ENCODE measurements at regions not wholly inside any gene's neighbourhood (a gene's known extent, or its start where the extent isn't known, plus 50 kb on each side); places are given as distances from the start of the nearest gene placed in this dataset.

- DNase-seq (ENCODE audit: low read depth): no peak
These were observed 68.3 kb downstream of the CHST1 start for GRCh38 chr11:45597097-45597496.

DNA sequence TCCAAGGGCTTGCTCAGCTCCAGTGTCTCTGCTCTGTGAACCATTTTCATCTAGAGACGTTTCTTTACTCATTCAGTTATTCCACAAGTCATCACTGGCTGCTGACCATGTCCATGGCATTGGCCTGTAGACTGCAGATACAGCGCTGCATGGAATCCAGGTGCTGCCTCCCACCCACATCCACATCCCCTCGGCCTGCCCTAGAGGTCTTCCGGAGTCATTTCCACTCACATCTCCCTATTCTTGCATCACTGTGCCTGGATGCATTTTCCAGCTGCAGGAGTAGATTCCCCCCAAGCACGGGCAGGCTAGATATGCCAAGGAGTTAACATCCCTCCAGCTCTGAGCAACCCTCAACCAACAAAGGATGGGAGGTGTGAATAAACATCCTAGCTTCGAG is 68.9 kb downstream of the CHST1 start:
- DNase-seq (ENCODE audit: low read depth): no peak

DNA sequence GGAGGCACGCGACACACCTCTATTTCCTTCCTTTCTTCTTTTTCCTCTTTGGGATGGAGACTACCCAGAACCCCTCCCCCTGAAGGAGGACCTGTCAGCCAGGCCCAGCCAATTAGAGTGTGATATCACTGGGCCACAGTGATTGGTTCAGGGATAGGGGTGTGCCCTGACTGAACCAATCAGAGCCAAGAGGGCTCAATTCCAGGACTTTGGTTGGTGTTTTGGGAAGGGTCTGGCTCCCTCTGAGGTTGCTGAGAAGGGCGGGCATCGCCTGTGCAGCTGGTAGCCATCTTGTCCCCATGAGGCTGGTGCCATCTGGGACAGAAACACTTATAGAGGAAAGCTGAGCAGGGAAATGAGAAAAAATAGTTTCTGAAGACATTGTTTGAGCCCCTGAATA is 71.4 kb downstream of the CHST1 start:
- no peak for DNase-seq (ENCODE audit: low read depth)

DNA sequence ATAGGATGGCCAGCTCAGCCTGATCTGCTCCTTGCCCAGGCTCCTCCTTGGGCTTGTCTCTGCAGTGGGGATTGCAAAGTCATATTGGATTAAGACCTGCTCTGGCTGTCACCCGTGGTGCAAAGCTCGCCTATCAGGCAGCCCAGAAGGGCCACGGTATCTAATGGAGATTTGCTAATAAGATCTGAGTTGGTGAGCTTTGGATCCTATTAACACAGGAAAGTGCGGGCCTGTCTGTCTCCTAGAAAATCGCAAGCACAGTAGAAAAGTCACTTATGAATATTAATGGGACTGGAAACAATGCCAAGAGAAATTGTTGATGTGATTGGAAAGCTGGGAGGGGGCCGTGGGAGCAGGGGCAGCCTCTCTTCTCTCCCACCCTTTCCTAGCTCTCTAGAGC is 72.8 kb downstream of the CHST1 start:
- DNase-seq (ENCODE audit: low read depth): no peak

- DNase-seq (ENCODE audit: low read depth): no peak
These were observed 74.7 kb downstream of the CHST1 start for GRCh38 chr11:45590743-45591142.

- no peak for DNase-seq (ENCODE audit: low read depth)
These were observed 80.2 kb downstream of the CHST1 start for GRCh38 chr11:45585205-45585604.

DNA sequence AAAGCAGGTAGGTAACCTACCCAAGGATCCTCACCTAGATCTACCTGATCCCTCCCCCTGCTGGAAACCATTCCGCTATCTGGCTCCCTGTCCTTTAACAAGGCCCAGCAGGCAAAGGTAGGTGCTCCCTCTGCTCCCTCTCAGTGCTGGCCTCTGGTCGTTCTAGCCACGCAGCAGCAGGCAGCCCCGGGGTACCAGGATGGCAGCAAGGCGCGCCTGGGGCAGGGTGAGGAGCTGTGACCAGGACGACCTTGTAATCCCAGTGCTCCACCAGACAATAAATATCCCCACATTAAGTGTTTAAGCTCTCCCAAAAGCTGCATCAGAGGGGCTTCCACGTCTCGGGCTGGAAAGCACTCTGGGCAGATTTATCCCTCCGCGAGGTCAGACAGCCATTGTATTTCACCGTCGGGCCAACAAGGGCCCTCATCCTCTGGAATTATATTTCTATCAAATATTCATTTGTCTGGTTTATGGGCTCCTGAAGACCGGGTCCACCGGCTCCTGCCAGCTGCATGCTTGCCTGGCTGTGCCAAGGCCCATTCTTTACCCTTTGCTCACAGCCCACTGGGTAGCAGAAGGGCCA is 81.3 kb downstream of the CHST1 start:
- DNase-seq (ENCODE audit: low read depth): no peak

GRCh38 chr11:45580399-45580798 is 85.0 kb downstream of the CHST1 start:
- no peak for DNase-seq (ENCODE audit: low read depth)

GRCh38 chr11:45578316-45578715 is 87.1 kb downstream of the CHST1 start:
- DNase-seq (ENCODE audit: low read depth): no peak

- DNase-seq (ENCODE audit: low read depth): no peak
These were observed 87.7 kb downstream of the CHST1 start for GRCh38 chr11:45577752-45578151.

GRCh38 chr11:45576461-45577215 is 88.8 kb downstream of the CHST1 start:
- no peak for DNase-seq (ENCODE audit: low read depth)

DNA sequence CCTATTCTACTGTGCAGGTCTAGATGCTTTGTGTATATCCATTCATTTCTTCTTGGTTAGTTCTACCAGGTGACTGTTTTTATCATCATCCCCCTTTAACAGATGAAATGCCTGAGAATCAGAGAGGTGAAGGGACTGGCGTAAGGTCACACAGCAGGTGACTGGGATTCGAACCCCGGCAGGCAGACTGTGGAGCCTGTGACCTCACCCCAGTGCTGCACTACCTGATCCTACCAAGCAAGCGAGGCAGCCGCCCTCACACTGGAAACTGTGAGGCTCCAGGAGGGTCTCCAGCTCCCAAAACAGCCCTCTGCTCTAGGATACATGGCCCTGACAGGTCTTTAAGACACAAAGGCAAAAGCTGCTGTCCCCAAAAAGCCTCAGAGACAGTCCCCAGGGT is 91.7 kb downstream of the CHST1 start:
- DNase-seq (ENCODE audit: low read depth): no peak

GRCh38 chr11:45572354-45573123 is 92.9 kb downstream of the CHST1 start:
- DNase-seq (ENCODE audit: low read depth): no peak

GRCh38 chr11:45569776-45570175 is 95.6 kb downstream of the CHST1 start:
- no peak for DNase-seq (ENCODE audit: low read depth)

- DNase-seq (ENCODE audit: low read depth): no peak
These were observed 97.4 kb downstream of the CHST1 start for GRCh38 chr11:45568049-45568448.

- DNase-seq (ENCODE audit: low read depth): no peak
These were observed 99.9 kb downstream of the CHST1 start for GRCh38 chr11:45565446-45565988.

GRCh38 chr11:45563810-45564209 is 101.6 kb downstream of the CHST1 start:
- no peak for DNase-seq (ENCODE audit: low read depth)

GRCh38 chr11:45563171-45563570 is 102.3 kb downstream of the CHST1 start:
- DNase-seq (ENCODE audit: low read depth): no peak

DNA sequence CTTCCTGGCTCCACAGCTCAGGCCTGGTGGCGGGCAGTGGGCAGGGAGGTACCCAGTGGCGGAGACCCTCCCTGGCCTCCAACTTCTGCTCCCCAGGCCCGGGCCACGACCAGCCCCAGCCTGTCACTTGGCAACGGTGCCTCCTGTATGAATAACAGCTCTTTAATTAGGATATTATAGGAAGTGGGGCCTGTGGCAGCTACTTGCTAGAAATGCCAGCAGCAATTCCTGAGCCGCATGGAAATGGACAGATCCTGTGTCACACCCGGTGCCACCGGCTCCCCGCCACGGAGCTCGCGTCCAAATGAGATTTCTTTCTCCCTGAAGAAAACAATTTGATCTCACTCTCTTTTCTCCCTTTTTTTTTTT is 104.5 kb downstream of the CHST1 start:
- no peak for DNase-seq (ENCODE audit: low read depth)

- DNase-seq (ENCODE audit: low read depth): no peak
These were observed 105.1 kb downstream of the CHST1 start for GRCh38 chr11:45560155-45560912.

DNA sequence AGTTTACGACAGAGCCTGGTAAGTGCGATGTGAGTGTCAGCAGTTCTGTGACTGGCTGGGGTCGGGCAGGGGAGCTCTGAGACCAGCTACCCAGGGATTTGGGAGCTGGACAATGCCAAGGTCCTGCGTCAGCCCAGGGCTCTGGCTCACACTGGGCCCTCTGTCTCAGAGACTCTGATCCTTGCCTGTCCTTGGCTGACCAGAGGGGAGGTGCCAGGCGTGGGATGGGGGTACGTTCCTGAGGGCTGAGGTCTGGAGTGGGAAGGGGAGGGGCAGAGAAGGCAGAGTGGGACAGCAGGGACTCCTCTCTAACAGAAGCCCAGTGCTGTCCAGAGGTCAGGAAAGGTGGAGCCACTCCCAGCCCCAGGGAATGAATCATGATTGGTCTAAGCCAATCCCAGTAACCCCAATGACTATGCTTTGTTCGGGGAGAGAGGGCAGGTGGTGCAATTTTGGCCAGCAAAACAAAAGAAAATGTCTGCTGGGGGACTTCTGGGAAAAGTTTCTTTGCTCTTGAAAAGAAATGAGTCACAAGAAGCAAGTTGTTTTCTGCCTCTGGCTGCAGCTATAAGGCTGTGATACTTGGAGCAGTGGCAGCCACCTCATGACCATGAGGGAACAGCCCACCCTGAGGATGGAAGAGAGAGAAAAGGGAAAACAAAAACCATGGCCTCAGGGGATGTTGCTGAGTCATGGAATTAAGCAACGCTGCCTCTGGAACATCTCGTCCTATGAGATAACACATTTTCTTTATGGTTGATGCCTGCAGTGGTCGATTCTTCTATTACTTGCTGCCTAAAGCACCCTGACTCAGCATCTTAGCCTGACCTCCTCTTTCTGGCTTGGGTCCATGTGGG is 108.3 kb downstream of the CHST1 start:
- DNase-seq (ENCODE audit: low read depth): no peak
